NCI-H2227 treated with DMSO at 0.1 percent for 48 hours (cell line): ENCODE measurements at regions not wholly inside any gene's neighbourhood (a gene's known extent, or its start where the extent isn't known, plus 50 kb on each side); places are given as distances from the start of the nearest gene placed in this dataset.
"Not testable (repeated sequence)": the region's sequence is repeated elsewhere in the genome, so short reads cannot be mapped to it uniquely, and the experiment has no call there.

ENCODE experiments used
- DNase-seq: peaks from one replicate; lab custom pipeline; 2025; lab: John Stamatoyannopoulos, UW

DNA sequence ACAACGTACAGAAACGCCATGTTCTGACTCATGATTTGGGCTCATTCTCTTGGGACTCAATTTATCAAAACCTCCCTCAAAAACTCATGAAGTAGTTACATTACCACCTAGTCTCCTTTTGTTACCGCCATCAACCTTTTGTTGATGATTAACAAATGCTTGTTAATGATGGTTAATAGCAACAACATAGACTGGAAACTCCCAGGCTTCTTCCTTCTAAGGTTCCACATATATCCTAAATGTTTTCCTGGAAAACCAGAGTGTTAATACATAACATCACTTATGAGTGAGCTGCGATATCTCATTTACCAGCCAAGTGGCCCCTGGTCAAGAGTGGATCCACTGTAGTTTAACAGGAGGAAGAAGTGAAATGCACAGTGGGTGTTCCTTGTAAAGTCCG is 176.3 kb downstream of the ERMARD start:
- no peak for DNase-seq

GRCh38 chr6:169926617-169927417 is 175.4 kb downstream of the ERMARD start:
- DNase-seq = no peak

DNA sequence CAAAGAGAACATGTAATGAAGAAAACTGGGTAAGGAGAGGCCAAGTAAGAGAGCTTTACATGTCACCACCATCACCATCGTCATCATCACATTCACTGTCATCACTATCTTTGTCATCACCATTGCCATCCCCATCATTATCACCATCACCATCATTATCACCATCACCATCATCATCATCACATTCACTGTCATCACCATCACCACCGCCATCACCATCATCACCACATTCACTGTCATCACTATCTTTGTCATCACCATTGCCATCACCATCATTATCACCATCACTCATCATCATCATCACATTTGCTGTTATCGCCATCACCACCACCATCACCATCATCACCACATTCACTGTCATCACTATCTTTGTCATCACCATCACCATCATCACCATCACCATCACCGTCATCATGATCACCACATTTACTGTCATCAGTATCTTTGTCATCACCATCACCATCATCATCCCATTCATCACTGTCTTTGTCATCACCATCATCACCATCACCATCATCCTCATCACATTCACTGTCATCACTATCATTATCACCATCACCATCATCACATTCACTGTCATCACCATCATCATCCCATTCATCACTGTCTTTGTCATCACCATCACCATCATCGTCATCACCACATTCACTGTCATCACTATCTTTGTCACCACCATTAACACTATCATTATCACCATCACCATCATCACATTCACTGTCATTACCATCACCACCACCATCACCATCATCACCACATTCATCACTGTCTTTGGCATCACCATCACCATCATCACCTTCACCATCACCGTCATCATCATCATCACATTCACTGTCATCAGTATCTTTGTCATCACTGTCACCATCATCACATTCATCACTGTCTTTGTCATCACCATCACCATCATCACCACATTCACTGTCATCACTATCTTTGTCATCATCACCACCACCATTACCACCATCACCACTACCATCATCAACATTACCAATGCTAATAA is 172.3 kb downstream of the ERMARD start:
- no peak for DNase-seq

GRCh38 chr6:169921853-169922824 is 170.7 kb downstream of the ERMARD start:
- DNase-seq = no peak

DNA sequence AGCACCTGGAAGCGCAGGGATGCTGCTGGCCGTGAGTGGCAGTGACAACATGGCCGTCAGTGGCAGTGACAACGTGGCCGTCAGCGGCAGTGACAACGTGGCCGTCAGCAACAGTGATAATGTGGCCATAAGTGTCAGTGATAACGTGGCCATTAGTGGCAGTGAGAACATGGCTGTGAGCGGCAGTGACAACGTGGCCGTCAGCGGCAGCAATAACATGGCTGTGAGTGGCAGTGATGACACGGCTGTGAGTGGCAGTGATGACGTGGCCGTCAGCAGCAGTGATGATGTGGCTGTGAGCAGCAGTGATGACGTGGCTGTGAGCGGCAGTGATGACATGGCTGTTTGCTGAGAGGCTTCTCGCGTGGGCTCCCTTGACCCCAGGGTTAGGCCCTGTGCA is 169.8 kb downstream of the ERMARD start:
- DNase-seq = no peak

GRCh38 chr6:169920359-169921020 is 169.1 kb downstream of the ERMARD start:
- DNase-seq = no peak

GRCh38 chr6:169918954-169919549 is 167.6 kb downstream of the ERMARD start:
- DNase-seq = no peak

GRCh38 chr6:169918239-169918953 is 167.0 kb downstream of the ERMARD start:
- DNase-seq = no peak

GRCh38 chr6:169917153-169917552 is 165.7 kb downstream of the ERMARD start:
- no peak for DNase-seq

DNA sequence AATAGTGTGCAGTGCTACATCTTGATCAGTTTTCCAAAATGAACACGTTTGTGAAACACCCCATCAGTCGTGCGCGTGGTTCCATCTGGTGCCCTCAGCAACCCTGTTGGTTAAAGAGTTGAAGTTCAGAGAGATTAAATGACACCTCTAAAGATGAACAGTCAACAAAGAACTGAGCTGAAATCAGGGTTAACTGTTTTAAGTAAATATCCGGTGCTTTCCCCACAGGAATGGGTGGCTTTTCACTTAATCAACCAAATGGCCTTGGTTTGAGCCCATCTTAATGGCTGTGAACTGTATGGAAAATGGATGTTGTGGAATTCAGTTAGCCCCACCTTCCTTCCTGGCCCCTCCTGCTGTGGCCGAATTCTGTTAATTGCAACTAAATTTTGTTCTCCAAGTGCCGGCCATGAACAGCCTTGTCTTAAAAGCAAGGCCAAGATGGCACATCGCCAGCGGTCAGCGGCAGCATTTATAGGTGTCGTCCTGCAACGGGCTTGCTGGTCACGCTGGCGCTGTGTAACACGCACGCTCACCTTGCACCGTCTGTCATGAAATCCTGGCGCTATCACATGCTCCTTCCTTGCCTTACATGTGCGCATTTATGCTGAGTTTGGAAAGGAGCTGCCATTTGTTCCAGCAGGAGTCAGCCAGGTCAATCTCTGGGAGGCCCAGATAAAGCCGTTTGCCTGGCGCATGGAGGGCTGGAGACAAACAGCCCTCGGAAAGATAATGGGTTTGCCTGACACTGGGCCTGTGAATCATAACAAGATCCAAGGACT is 164.5 kb downstream of the ERMARD start:
- DNase-seq = no peak

DNA sequence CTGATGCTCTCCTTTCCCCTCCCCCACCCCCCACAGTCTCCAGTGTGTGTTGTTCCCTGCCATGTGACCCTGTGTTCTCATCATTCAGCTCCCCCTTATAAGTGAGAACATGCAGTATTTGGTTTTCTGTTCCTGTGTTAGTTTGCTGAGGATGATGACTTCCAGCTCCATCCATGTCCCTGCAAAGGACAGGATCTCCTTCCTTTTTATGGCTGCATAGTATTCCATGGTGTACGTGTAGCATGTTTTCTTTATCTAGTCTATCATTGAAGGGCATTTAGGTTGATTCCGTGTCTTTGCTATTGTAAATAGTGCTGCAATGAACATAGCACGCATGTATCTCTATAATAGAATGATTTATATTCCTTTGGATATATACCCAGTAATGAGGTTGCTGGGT is 162.3 kb downstream of the ERMARD start:
- DNase-seq = not testable (repeated sequence)

DNA sequence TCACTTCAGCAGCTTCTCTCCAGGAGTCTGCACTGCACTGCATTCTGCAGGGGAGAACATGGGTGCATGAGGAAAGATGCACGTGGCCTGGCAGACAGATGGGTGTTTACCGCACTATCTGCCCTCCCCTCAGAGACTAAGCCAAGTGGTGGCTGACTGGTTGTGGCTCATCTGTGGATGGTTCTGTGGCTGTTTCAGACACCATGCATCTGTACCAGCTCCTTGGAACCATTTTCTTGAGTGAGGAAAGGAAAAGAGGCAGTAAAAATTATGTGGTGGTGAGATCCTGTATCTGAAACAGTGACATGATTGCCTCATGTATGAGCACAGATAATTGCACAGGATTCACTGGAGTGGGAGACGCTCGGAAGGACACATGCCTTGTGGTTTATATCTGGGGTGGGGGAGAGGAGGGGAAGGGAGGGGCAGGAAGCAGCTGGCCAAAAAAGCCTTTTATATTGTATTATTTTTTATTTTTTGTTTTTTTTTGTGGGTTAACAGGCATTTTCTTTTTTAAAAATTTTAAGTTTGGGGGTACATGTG is 161.7 kb downstream of the ERMARD start:
- DNase-seq = no peak

- no peak for DNase-seq
These were observed 161.1 kb downstream of the ERMARD start for GRCh38 chr6:169912266-169913095.

- DNase-seq = no peak
These were observed 160.1 kb downstream of the ERMARD start for GRCh38 chr6:169911264-169912263.

GRCh38 chr6:169909113-169909512 is 157.7 kb downstream of the ERMARD start:
- DNase-seq = no peak

GRCh38 chr6:169908403-169908933 is 157.0 kb downstream of the ERMARD start:
- DNase-seq = no peak
